AG09309 (cell line): ENCODE measurements at regions not wholly inside any gene's neighbourhood (a gene's known extent, or its start where the extent isn't known, plus 50 kb on each side); places are given as distances from the start of the nearest gene placed in this dataset.

Source experiments
- DNase-seq: peaks from one replicate; pipeline ENCODE4 v3.0.0-alpha.2; 2010; ENCODE audit warnings: low read depth
- H3K4me3 ChIP-seq: 2 replicates; pipeline ENCODE4 v1.5.1; 2011; ENCODE audit warnings: mild to moderate bottlenecking, low read depth, low read length, moderate library complexity; ENCODE audit not compliant: control insufficient read depth
- TF ChIP-seq, protein P1 (sequence below): IDR thresholded peaks from 2 replicates; pipeline ENCODE4 v1.5.1; 2011; ENCODE audit warnings: mild to moderate bottlenecking, low read depth, low read length, inconsistent platforms; ENCODE audit not compliant: insufficient read depth, control insufficient read depth; ENCODE audit errors: missing control alignments

DNA sequence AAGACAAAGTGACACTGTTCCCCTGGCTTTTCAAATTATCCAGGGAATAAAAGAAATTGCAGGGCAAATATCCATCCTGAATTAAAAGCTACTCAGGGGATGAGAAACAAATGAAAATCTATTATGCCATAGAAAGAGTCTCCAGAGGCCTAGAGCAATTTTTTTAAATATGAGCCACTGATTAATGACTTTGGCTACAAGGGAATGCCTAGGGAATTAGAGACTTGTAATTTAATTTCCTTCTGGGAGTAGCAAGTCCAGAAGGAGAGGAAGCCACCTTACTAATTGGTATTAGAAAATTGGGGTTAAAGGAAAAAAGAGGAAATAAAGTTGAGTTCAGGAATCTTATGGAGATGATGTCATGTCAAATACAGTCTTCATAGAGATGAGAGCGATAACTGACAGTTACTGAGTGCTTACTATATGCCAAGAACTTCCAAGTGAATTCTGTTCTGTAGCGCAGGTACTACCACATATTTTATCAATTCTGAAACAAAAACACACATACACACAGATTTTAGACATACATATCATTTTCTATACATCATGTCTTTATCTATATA, 304.4 kb downstream of the DUSP6 start:
- TF ChIP-seq, protein P1, sequence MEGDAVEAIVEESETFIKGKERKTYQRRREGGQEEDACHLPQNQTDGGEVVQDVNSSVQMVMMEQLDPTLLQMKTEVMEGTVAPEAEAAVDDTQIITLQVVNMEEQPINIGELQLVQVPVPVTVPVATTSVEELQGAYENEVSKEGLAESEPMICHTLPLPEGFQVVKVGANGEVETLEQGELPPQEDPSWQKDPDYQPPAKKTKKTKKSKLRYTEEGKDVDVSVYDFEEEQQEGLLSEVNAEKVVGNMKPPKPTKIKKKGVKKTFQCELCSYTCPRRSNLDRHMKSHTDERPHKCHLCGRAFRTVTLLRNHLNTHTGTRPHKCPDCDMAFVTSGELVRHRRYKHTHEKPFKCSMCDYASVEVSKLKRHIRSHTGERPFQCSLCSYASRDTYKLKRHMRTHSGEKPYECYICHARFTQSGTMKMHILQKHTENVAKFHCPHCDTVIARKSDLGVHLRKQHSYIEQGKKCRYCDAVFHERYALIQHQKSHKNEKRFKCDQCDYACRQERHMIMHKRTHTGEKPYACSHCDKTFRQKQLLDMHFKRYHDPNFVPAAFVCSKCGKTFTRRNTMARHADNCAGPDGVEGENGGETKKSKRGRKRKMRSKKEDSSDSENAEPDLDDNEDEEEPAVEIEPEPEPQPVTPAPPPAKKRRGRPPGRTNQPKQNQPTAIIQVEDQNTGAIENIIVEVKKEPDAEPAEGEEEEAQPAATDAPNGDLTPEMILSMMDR: no peak
- H3K4me3 ChIP-seq: no peak overlapping the region
- no peak for DNase-seq

GRCh38 chr12:89041078-89041477, 311.2 kb downstream of the DUSP6 start:
- no peak for DNase-seq
- H3K4me3 ChIP-seq: no peak overlapping the region
- TF ChIP-seq, protein P1: no peak

DNA sequence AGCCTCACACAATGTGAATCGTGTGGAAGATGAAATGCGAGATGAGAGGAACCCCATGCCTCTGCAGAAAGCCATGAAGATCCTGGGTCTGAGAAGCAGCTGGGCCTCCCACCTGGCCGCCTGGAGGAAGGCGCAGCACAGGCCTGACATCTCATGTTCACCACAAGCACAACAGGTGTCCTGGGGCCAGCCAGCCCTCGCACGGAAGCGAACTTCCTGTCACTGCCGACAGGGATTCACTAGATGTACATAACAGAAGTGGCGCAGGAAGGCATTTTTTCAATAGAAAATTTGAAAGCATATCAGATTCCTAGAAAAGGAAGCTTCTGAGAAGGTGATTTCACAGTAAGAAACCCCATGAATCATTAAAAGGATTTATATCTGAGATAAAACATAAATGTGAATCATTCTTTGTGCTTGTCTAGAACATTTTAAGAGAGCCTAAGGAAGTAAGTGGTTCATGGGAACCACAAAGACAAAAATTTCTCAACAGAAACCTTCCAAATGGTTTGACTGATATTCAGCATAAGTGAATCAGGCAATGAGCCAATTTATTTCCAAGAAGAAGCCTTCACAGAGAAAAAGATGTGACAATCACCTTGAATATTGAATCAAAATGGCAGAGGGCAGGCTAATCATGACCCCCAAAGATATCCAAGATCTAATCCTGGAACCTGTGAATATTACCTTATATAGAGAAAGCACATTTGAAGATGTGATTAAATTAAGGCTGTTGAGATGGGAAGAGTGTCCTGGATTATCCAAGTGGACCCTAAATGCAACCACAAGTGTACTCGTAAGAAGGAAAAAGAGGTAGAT, 311.9 kb downstream of the DUSP6 start:
- peak; percentile 67 for DNase-seq
- TF ChIP-seq, protein P1: no peak
- H3K4me3 ChIP-seq: no peak overlapping the region

DNA sequence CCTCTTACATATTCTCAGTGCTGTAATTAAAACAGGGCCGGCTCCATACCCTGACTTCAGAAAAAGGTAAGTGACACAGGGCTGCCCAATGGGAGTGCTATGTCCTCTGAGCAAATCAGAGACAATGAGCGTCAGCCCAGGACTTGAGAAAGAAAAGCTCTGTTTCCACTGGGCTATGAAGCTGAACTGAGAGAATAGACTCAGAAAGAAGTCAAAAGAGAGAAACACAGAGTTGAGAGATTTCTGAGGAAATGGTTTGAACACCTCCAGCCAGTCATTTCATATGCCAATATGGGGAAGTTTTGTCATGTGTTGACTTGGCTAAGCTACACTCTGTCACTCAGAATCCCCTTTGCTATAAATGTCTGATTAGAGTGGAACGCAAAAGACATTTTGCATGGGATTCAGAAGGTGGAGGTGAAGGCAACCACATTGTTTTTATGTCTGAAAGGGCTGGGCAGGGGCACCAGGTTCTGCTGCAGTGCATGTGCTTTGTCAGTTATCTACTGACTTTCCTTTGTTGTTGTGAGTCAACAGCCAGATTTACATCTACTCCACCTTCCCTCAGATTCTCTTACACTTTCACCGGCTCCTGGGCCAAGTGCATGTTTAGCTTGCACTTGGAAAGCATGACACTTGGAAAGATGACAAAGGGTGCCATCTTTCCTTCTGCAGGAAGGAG, 313.3 kb downstream of the DUSP6 start:
- no peak for DNase-seq
- TF ChIP-seq, protein P1: no peak
- no peak overlapping the region for H3K4me3 ChIP-seq

- H3K4me3 ChIP-seq: no peak overlapping the region
- TF ChIP-seq, protein P1: no peak
- DNase-seq: no peak
These were observed 319.2 kb downstream of the DUSP6 start for GRCh38 chr12:89033062-89033461.

- TF ChIP-seq, protein P1: no peak
- no peak for DNase-seq
- H3K4me3 ChIP-seq: no peak overlapping the region
These were observed 322.3 kb downstream of the DUSP6 start for GRCh38 chr12:89029961-89030360.
